ENCODE measurements at regions not wholly inside any gene's neighbourhood (a gene's known extent, or its start where the extent isn't known, plus 50 kb on each side); places are given as distances from the start of the nearest gene placed in this dataset.
A peak's percentile ranks its signal among the peaks of the same experiment; 100 is the strongest.

GRCh38 chr6:170137176-170137891 lies 153.5 kb downstream of the DLL1 start:
- TF ChIP-seq CTCF (IDR thresholded peaks at IDR 0.05) = no peak
- no peaks in the 10 kb centered on the region for H3K4me1 Mint-ChIP-seq (ENCODE audit: unreplicated experiment)
- H3K36me3 Mint-ChIP-seq (ENCODE audit: unreplicated experiment) = no peaks in the 10 kb centered on the region
- no peaks in the 10 kb centered on the region for H3K27me3 Mint-ChIP-seq (ENCODE audit: unreplicated experiment)
- no peak overlapping the region for H3K27ac Mint-ChIP-seq (ENCODE audit: unreplicated experiment)
- DNase-seq (ENCODE audit: extremely low spot score, unreplicated experiment) = no peak
- no peak overlapping the region for H3K4me3 Mint-ChIP-seq (ENCODE audit: unreplicated experiment)
- H3K9me3 Mint-ChIP-seq (ENCODE audit: unreplicated experiment) = peaks cover 12% of the 10 kb centered on the region

- H3K9me3 Mint-ChIP-seq (ENCODE audit: unreplicated experiment) = peaks cover 7% of the 10 kb centered on the region
- H3K36me3 Mint-ChIP-seq (ENCODE audit: unreplicated experiment) = no peaks in the 10 kb centered on the region
- H3K27me3 Mint-ChIP-seq (ENCODE audit: unreplicated experiment) = no peaks in the 10 kb centered on the region
- H3K4me3 Mint-ChIP-seq (ENCODE audit: unreplicated experiment) = no peak overlapping the region
- DNase-seq (ENCODE audit: extremely low spot score, unreplicated experiment) = peak; percentile 85
- no peak for TF ChIP-seq CTCF (IDR thresholded peaks at IDR 0.05)
- no peaks in the 10 kb centered on the region for H3K4me1 Mint-ChIP-seq (ENCODE audit: unreplicated experiment)
- no peak overlapping the region for H3K27ac Mint-ChIP-seq (ENCODE audit: unreplicated experiment)
Observed at GRCh38 chr6:170136541-170137175, 154.2 kb downstream of the DLL1 start.

GRCh38 chr6:170135821-170136471 lies 154.9 kb downstream of the DLL1 start:
- H3K4me3 Mint-ChIP-seq (ENCODE audit: unreplicated experiment) = no peak overlapping the region
- H3K27ac Mint-ChIP-seq (ENCODE audit: unreplicated experiment) = no peak overlapping the region
- no peaks in the 10 kb centered on the region for H3K27me3 Mint-ChIP-seq (ENCODE audit: unreplicated experiment)
- H3K36me3 Mint-ChIP-seq (ENCODE audit: unreplicated experiment) = no peaks in the 10 kb centered on the region
- no peaks in the 10 kb centered on the region for H3K4me1 Mint-ChIP-seq (ENCODE audit: unreplicated experiment)
- DNase-seq (ENCODE audit: extremely low spot score, unreplicated experiment) = peak; percentile 84
- TF ChIP-seq CTCF (IDR thresholded peaks at IDR 0.05) = no peak
- no peaks in the 10 kb centered on the region for H3K9me3 Mint-ChIP-seq (ENCODE audit: unreplicated experiment)

GRCh38 chr6:170135461-170135820 lies 155.4 kb downstream of the DLL1 start:
- DNase-seq (ENCODE audit: extremely low spot score, unreplicated experiment) = peak; percentile 78
- Mint-ChIP-seq H3K9me3 (ENCODE audit: unreplicated experiment) (no peaks in the 10 kb centered on the region), H3K27ac (ENCODE audit: unreplicated experiment) (no peak overlapping the region), H3K27me3 (ENCODE audit: unreplicated experiment) (no peaks in the 10 kb centered on the region), H3K36me3 (ENCODE audit: unreplicated experiment) (no peaks in the 10 kb centered on the region), H3K4me3 (ENCODE audit: unreplicated experiment) (no peak overlapping the region), H3K4me1 (ENCODE audit: unreplicated experiment) (no peaks in the 10 kb centered on the region)
- no peak for TF ChIP-seq CTCF (IDR thresholded peaks at IDR 0.05)

All from osteocyte (in vitro differentiated cells).